Heart left ventricle (tissue), 16 donors: ENCODE measurements at regions not wholly inside any gene's neighbourhood (a gene's known extent, or its start where the extent isn't known, plus 50 kb on each side); places are given as distances from the start of the nearest gene placed in this dataset.

Experiments
- ATAC-seq, 4 donors: fragments of 200-7000 bp; cut with Tn5 transposase; one replicate each; pipeline ENCODE4 v1.9.1; 2020 to 2022; ENCODE audit warnings: moderate library complexity in 4 of 4, mild to moderate bottlenecking in 3 of 4, moderate number of reproducible peaks in 1 of 4
- DNase-seq, 5 donors: peaks; one replicate each; pipeline ENCODE4 v3.0.0-alpha.2; 2020
- H3K27ac ChIP-seq, 12 donors: fragments of 200-600 bp; sonication (generic) in 4 of 12; one replicate each; pipeline versions ENCODE4 v1.5.0 to v1.8.0; 2016 to 2022; ENCODE audit warnings: mild to moderate bottlenecking in 2 of 12
- H3K27me3 ChIP-seq, 9 donors: fragments of 200-600 bp; sonication (generic) in 2 of 9; one replicate each; pipeline versions ENCODE4 v1.5.1 to v1.8.0; 2016 to 2022; ENCODE audit warnings: mild to moderate bottlenecking in 3 of 9
- H3K36me3 ChIP-seq, 9 donors: fragments of 200-600 bp; sonication (generic) in 2 of 9; one replicate each; pipeline versions ENCODE4 v1.5.0 to v1.8.0; 2018 to 2022; ENCODE audit warnings: mild to moderate bottlenecking in 2 of 9
- H3K4me1 ChIP-seq, 12 donors: fragments of 200-600 bp; sonication (generic) in 4 of 12; one replicate each; pipeline versions ENCODE4 v1.5.0 to v1.8.0; 2016 to 2022; ENCODE audit warnings: mild to moderate bottlenecking in 3 of 12
- H3K4me3 ChIP-seq, 12 donors: fragments of 200-600 bp; sonication (generic) in 4 of 12; one replicate each; pipeline versions ENCODE4 v1.5.0 to v1.8.0; 2017 to 2022; ENCODE audit warnings: mild to moderate bottlenecking in 9 of 12, moderate library complexity in 4 of 12
- H3K9me3 ChIP-seq, 12 donors: fragments of 200-600 bp; sonication (generic) in 4 of 12; one replicate each; pipeline versions ENCODE4 v1.5.0 to v1.8.0; 2016 to 2022; ENCODE audit warnings: mild to moderate bottlenecking in 1 of 12
- CTCF ChIP-seq, 12 donors: fragments of 200-600 bp; sonication (generic) in 4 of 12; IDR thresholded peaks; one replicate each; pipeline versions ENCODE4 v1.5.0 to v1.8.0; 2018 to 2022; ENCODE audit warnings: antibody characterized with exemption in 12 of 12, mild to moderate bottlenecking in 5 of 12
- POLR2A ChIP-seq, 2 donors: fragments of 450-650 bp; IDR thresholded peaks; one replicate each; pipeline ENCODE4 v1.6.1; 2017; ENCODE audit warnings: antibody characterized with exemption in 2 of 2, mild to moderate bottlenecking in 2 of 2, moderate library complexity in 2 of 2
- WGBS, 4 donors: extraction: QIAGEN DNeasy Blood & Tissue Kit in 2 of 4; methylation state at CpG; one replicate each; pipeline versions ENCODE4 v1.1.5 to v1.1.7; 2013 to 2018; 5-methylcytosine and 5-hydroxymethylcytosine counted together
- intact Hi-C, 10 donors: fragments of 100-400 bp; cut with DNase I; formaldehyde crosslinking; loops; one replicate each; pipeline versions ENCODE4 v1.11.1 to v1.14.2; 2022
- donor health status: ischemic (EF 13 %, LVEDD 7.1; RV severe dilation, severe dysfunction).
- donor health status: healthy with polysubstance abuse.
- donor health status: DM: no; HTN: yes; CAD: no.
- donor health status: DM: no; HTN: no; CAD: no.
- donor health status: ischemic (EF 25% LVEDD 6.9; RV normal size, moderate dysfunction).
- donor health status: ischemic (EF 25% LVEDD 5.7; RV mildly dilated, moderate dysfunction).
- donor health status: healthy.
- donor health status: DM: yes; HTN: yes; CAD: no.
- donor health status: ischemic (EF 35%, LVEDD 5.7; RV mildly dilated, moderate dysfunction).
- donor health status: nonischemic (EF 11% LVEDD 7.7; RV severe dilation, severe dysfunction).
- donor health status: DM: yes; HTN: yes; CAD: no.
- donor health status: PGD.
- donor health status: ischemic (EF 29% LVEDD 5.4; RV normal size, mild dysfunction).
- donor health status: nonischemic (EF 23%, LVEDD 6.1; RV moderate dilation, normal function).

DNA sequence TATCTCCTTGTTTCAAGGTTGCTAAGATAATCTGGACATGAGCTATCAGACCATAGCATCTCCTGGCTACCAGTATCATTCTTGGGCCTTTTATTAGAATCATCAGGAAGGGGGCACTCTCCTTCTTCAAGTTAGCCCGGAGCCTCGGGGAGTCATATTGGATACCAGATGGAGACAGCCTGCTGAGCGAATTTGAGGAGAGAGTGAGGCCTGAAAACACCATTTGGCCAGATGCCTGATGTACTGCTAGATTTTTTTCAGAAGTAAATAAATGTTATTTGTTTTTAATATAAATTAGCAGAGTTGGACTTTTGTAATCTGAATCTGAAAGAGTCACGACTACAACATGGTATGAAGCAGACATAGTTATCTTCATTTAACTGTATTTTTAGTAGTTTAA lies 848.6 kb downstream of the IGSF11 start:
- Histone ChIP-seq H3K36me3 (no peaks in the 10 kb centered on the region), H3K4me3 (no peak overlapping the region), H3K9me3 (peaks cover 0 to 6% (median 0%) of the 10 kb centered on the region in 12 donors), H3K27ac (no peak overlapping the region), H3K27me3 (no peaks in the 10 kb centered on the region), H3K4me1 (no peaks in the 10 kb centered on the region)
- ATAC-seq, result no peak
- 59 to 80% (median 65%) methylated on average over 4 of the region's 4 CpGs for WGBS, 4 donors
- DNase-seq, result no peak
- intact Hi-C loops, result no loop called here
- TF ChIP-seq POLR2A (IDR thresholded peaks at IDR 0.05) (no peak), CTCF (IDR thresholded peaks at IDR 0.05) (no peak)

DNA sequence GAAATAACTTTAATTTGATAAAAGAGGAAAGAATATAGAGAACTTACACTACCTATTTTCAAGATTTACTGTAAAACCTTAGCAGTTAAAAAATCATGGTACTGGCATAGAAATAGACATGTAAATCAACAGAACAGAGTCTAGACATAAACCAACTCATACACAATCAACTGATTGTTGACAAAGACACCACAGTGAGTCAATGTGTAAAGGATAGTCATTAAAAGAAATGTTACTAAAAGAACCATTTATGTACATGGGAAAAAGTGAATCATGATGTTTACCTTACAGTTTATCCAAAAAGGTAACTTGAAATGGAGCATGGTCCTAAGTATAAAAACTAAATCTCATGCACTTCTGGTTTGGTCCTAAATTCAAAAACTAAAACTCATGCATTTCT lies 847.4 kb downstream of the IGSF11 start:
- ATAC-seq (no peak), DNase-seq (no peak)
- no peak overlapping the region for H3K27ac ChIP-seq
- no peaks in the 10 kb centered on the region for H3K4me1 ChIP-seq
- no peaks in the 10 kb centered on the region for H3K27me3 ChIP-seq
- peaks cover 0 to 14% (median 0%) of the 10 kb centered on the region in 12 donors for H3K9me3 ChIP-seq
- no peaks in the 10 kb centered on the region for H3K36me3 ChIP-seq
- intact Hi-C loops, result no loop called here
- TF ChIP-seq POLR2A (IDR thresholded peaks at IDR 0.05) (no peak), CTCF (IDR thresholded peaks at IDR 0.05) (no peak)
- no peak overlapping the region for H3K4me3 ChIP-seq

GRCh38 chr3:118196183-118196582 lies 838.5 kb downstream of the IGSF11 start:
- DNase-seq (no peak), ATAC-seq (no peak)
- 69 to 73% (median 72%) methylated on average over 1 of the region's 1 CpG for WGBS, 4 donors
- H3K9me3 ChIP-seq, result peaks cover 0 to 62% (median 27%) of the 10 kb centered on the region in 12 donors
- H3K4me1 ChIP-seq, result no peaks in the 10 kb centered on the region
- no peaks in the 10 kb centered on the region for H3K36me3 ChIP-seq
- H3K4me3 ChIP-seq, result no peak overlapping the region
- intact Hi-C loops, result no loop called here
- no peak for TF ChIP-seq CTCF (IDR thresholded peaks at IDR 0.05)
- no peak overlapping the region for H3K27ac ChIP-seq
- no peaks in the 10 kb centered on the region for H3K27me3 ChIP-seq

- H3K9me3 ChIP-seq, result peaks cover 0 to 62% (median 32%) of the 10 kb centered on the region in 12 donors
- no peak for ATAC-seq
These were observed 835.6 kb downstream of the IGSF11 start for GRCh38 chr3:118199044-118199443.

More at GRCh38 chr3:118199044-118199443, 835.6 kb downstream of the IGSF11 start:
- no peaks in the 10 kb centered on the region for H3K27me3 ChIP-seq
- no peak for DNase-seq
- no peak for TF ChIP-seq CTCF (IDR thresholded peaks at IDR 0.05)
- no peak for TF ChIP-seq POLR2A (IDR thresholded peaks at IDR 0.05)
- WGBS, 4 donors, result 87 to 93% (median 91%) methylated on average over 4 of the region's 4 CpGs
- no peak overlapping the region for H3K27ac ChIP-seq
- no peaks in the 10 kb centered on the region for H3K4me1 ChIP-seq
- H3K4me3 ChIP-seq, result no peak overlapping the region
- intact Hi-C loops, result no loop called here
- no peaks in the 10 kb centered on the region for H3K36me3 ChIP-seq
